Stomach (tissue), 4 donors: ENCODE measurements at regions not wholly inside any gene's neighbourhood (a gene's known extent, or its start where the extent isn't known, plus 50 kb on each side); places are given as distances from the start of the nearest gene placed in this dataset.

Experiments used
- CTCF ChIP-seq, 7 experiments: fragments of 450-650 bp in 4 of 7; fragments of 200-600 bp in 3 of 7; sonication (generic) in 3 of 7; IDR thresholded peaks; one replicate each; pipeline ENCODE4 v1.5.1; 2016 to 2019; ENCODE audit warnings: antibody characterized with exemption in 7 of 7, control low read depth in 2 of 7, mild to moderate bottlenecking in 1 of 7
- EP300 ChIP-seq: sonication (generic); formaldehyde crosslinking; IDR thresholded peaks from one replicate; pipeline ENCODE4 v1.6.1; 2017; ENCODE audit warnings: antibody characterized with exemption
- POLR2A ChIP-seq, 4 donors: fragments of 450-650 bp; IDR thresholded peaks; one replicate each; pipeline ENCODE4 v1.6.1; 2016; ENCODE audit warnings: antibody characterized with exemption in 4 of 4, control low read depth in 2 of 4, mild to moderate bottlenecking in 1 of 4, moderate library complexity in 1 of 4

DNA sequence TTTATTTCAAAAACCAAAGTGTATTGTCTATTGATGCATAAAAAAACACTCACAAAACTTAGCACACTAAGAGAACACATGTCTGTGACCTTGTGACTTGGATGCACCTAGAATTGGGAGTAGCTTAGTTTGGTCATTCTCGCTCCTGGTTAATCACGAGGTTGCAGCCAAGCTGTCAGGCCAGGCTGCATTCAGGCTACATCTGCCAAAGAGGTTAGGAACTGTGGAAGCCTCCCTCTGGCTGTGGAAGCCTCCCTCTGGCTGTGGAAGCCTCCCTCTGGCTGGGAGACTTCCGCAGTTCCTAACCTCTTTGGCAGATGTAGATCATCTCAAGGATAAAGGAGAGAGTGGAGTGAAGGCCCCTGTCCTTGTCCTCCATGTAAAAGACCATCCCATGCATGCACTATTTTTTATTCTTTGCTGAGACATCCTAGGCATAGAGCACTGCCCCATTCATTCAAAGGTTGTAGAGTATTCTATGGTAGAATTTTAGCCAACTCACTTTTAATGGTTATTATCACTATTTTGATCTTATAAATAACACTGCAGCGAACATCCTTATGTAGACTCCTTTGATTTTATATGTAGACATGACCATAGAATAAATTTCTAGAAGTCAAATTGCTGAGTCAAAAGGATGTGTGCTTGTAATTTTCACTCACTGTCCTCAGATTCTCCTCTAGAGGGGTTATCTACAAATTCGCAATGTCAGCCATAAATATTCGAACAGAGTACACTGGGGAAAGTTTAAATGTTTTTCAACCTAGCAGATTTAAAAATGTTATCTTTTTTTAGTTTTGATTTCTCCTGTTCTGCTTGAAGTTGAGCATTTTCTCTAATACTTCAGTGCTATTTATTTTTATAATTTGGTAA, 63.0 kb upstream of the IGLL5 start:
- TF ChIP-seq CTCF (IDR thresholded peaks at IDR 0.05) (no peak), POLR2A (IDR thresholded peaks at IDR 0.05) (no peak), EP300 (no peak)
